HFF-Myc (cell line): ENCODE measurements at regions not wholly inside any gene's neighbourhood (a gene's known extent, or its start where the extent isn't known, plus 50 kb on each side); places are given as distances from the start of the nearest gene placed in this dataset.

ENCODE experiments used
- DNase-seq: peaks from one replicate; pipeline ENCODE4 v3.0.0-alpha.2; 2011; ENCODE audit warnings: low read depth; ENCODE audit errors: extremely low read depth
- H3K4me3 ChIP-seq: replicated peaks from 2 replicates; pipeline ENCODE4 v1.5.1; 2011; ENCODE audit warnings: low read depth, mild to moderate bottlenecking, control low read depth, low read length
- CTCF ChIP-seq: IDR thresholded peaks from 2 replicates; pipeline ENCODE4 v1.5.1; 2012; ENCODE audit warnings: mild to moderate bottlenecking, low read depth, low read length, control low read depth; ENCODE audit errors: missing control alignments

- DNase-seq, result no peak
- H3K4me3 ChIP-seq, result no peak overlapping the region
- no peak for TF ChIP-seq CTCF
Observed at GRCh38 chr7:156402255-156402654, 238.3 kb upstream of the RNF32 start.

- H3K4me3 ChIP-seq, result no peak overlapping the region
- TF ChIP-seq CTCF, result no peak
- no peak for DNase-seq
Observed at GRCh38 chr7:156401617-156402016, 239.0 kb upstream of the RNF32 start.

DNA sequence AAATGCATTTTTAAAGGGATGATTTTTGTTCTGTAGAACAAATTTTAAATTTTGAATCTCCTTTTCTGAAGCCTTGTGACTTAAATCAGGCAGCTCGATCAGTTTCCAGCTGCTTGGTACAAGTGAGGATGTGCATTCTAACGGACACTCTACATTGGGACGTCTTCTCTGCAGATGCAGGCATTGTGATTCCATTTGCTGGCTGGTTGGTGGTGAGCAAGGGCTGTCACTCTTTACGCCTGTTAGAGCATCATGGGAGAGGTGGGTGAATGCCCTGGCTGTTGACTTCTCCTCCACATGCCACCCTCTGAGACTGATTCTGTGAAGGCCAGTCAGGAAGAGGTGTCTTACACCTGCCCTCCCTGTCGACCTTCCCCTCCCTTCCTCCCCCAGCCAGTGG is 240.5 kb upstream of the RNF32 start:
- no peak for TF ChIP-seq CTCF
- DNase-seq, result no peak
- no peak overlapping the region for H3K4me3 ChIP-seq

- no peak for TF ChIP-seq CTCF
- no peak overlapping the region for H3K4me3 ChIP-seq
- DNase-seq, result no peak
Observed at GRCh38 chr7:156397249-156397648, 243.3 kb upstream of the RNF32 start.

GRCh38 chr7:156389116-156389692 is 251.4 kb upstream of the RNF32 start:
- TF ChIP-seq CTCF, result no peak
- no peak for DNase-seq
- no peak overlapping the region for H3K4me3 ChIP-seq

DNA sequence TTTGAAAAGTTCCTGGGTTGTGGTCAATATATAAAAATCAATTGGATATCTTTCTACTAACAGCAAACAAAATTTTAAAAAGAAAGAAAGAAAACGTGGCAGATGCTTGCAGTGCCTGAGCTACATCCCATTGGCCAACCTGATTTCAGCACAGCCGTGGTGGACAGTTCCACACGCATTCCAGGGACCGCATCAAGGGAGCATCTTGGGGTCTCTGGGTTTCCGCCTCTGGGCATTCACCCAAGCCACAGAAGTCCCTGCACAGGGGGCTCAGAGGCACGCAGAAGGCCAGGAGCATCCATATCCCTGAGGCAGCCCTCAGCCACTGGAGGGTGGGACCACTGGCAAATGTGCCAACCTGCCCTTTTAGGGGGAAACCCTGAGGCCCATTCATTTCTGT is 254.5 kb upstream of the RNF32 start:
- no peak overlapping the region for H3K4me3 ChIP-seq
- DNase-seq, result no peak
- no peak for TF ChIP-seq CTCF

DNA sequence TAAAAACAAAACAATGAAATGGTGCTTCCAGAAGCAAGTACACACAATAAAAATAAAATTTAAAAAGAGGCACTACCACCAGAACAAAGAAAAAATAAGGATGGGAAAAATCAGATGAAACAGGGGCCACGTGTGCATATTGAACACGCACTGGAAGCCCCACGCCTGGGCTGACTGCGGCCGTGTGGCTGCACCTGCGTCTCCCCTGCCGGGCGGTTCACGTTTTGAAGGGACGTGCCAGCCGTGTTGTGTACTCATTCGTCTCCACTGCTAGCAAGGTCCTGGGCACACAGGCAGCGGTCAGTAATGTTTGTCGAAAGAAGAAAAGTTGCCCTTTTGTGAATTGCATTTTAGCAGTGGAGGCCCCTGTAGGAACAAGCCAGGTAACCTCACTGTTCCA is 255.9 kb upstream of the RNF32 start:
- TF ChIP-seq CTCF, result no peak
- H3K4me3 ChIP-seq, result no peak overlapping the region
- no peak for DNase-seq
